ENCODE measurements at regions not wholly inside any gene's neighbourhood (a gene's known extent, or its start where the extent isn't known, plus 50 kb on each side); places are given as distances from the start of the nearest gene placed in this dataset.
A peak's percentile ranks its signal among the peaks of the same experiment; 100 is the strongest.
"Not testable (repeated sequence)": the region's sequence is repeated elsewhere in the genome, so short reads cannot be mapped to it uniquely, and the experiment has no call there.

DNA sequence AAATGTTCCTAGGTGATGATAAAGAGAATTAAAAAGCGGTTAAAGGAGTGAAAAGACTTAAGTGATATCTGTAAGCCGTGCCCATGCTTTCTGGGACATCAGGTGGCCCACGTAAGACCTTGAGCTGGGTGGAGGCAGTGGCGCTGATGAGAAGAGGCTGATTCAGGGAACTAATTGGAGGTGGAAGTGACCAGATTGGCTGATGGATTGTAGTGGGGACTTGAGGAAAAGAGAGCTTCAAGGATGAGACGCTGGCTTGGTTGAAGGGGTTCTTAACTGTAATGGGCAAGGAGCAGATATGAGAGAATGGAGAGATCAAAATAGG, 69.1 kb upstream of the EP300 start:
- no peak for DNase-seq (ENCODE audit: low spot score)

GRCh38 chr22:41028841-41029240, 63.6 kb upstream of the EP300 start:
- DNase-seq (ENCODE audit: low spot score) = peak; percentile 53

DNA sequence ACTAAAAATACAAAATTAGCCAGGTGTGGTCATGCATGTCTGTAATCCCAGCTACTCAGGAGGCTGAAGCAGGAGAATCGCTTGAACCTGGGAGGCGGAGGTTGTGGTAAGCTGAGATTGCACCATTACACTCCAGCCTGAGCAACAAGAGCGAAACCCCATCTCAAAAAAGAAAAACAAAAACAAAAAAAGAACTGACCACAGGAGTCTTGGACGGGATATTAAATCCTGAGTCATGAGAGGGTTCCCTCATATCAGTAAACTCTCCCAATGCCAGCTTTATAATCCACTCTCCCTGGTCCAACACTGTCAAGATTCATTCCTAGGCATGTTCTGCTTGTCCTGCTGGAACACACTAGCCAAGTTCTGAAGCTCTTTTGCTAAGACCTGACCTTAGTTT, 61.5 kb upstream of the EP300 start:
- no peak for DNase-seq (ENCODE audit: low spot score)

- DNase-seq (ENCODE audit: low spot score) = no peak
Observed at GRCh38 chr22:41034706-41035105, 57.7 kb upstream of the EP300 start.

DNA sequence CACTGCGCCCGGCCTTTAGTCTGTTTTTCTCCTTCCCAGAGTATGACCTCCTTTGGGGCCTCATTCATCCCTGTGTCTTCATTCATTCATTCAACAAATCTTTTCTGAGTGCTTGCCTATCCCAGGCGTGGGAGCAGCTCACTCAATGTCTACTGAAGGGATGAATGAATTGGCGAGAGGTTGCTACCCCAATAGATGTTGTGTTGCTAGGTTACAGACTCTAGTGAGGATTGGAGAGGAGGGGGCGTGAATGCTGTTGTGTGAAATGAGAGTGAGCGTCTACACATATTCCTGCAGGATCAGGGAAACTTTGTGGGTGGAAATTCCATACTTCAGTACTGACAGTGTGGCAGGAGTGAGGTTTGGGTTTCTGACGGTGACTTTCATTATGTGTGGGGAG, 55.5 kb upstream of the EP300 start:
- DNase-seq (ENCODE audit: low spot score) = no peak

DNA sequence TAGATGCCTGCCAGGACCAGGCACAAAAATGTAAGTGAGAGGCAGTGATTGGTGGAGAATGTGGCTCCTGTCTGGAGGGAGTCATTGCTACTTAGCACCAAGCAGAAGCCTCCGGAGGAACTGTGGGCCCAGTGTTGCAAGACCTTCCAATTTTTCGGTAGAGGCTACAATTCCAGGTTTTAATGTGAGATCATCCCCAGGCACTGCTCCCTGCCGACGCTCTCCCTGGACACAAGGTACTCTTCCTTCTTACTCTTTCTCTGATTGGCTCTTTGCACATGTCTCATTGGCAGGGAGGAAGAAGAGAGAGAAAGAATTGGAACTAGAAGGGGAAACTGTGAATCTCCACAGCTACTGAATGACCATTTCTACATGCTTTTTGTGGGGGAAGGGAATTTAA, 53.7 kb upstream of the EP300 start:
- no peak for DNase-seq (ENCODE audit: low spot score)

DNA sequence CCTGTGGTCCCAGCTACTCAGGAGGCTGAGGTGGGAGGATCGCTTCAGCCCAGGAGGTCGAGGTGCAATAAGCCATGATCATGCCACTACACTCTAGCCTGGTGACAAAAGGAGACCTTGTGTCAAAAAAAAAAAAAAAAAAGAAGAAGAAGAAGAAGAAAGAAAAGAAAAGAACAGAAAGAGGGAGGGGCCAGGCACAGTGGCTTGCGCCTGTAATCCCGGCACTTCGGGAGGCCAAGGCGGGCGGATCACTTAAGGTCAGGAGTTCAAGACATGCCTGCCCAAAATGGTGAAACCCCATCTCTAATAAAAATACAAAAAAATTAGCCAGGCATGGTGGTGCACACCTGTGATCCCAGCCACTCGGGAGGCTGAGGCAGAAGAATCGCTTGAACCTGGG, 52.8 kb upstream of the EP300 start:
- DNase-seq (ENCODE audit: low spot score) = not testable (repeated sequence)

DNA sequence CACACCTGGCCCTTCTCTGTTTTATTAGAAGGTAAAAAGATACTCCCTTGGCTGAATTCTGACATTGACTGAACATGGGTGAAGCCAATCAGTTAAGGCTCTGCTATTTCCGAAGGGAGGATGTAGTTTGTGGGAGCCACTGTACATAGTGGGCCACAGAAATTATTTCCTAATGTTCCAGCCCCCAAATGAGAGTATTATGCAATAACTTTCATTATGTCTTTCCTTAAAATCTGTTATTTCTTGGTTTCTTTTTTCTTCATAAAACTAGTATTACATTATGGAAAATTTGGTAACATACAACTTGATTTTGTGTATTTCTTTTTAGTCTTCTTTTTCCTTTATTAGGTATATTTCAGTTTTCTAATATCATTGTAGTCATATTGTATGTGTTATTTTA, 51.9 kb upstream of the EP300 start:
- no peak for DNase-seq (ENCODE audit: low spot score)

DNA sequence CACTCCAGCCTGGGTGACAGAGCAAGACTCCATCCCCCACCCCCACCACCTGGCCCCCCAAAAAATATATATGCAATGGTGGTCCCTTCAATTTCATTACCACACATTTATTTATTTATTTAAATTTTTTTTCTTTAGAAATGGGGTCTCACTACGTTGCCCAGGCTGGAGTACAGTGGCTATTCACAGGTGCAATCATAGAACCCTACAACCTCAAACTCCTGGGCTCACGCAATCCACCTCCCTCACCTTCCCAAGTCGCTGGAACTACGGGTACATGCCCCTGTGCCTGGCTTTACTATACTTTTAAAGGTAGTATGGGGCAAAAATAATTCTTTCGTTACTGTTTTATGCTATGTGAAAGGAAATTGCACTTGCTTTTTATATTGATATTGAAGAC, 50.9 kb upstream of the EP300 start:
- no peak for DNase-seq (ENCODE audit: low spot score)

Measured in SW480 (cell line).